Testis (tissue), 2 donors: ENCODE measurements at regions not wholly inside any gene's neighbourhood (a gene's known extent, or its start where the extent isn't known, plus 50 kb on each side); places are given as distances from the start of the nearest gene placed in this dataset.

Source experiments
- POLR2A ChIP-seq: fragments of 450-650 bp; IDR thresholded peaks from one replicate; pipeline ENCODE4 v1.6.1; 2017; ENCODE audit warnings: antibody characterized with exemption, mild to moderate bottlenecking, moderate library complexity
- TF ChIP-seq, protein P1 (sequence below), 3 experiments: fragments of 450-650 bp in 2 of 3; fragments of 200-600 bp in 1 of 3; sonication (generic) in 1 of 3; IDR thresholded peaks; one replicate each; pipeline ENCODE4 v1.5.1; 2016 to 2019; ENCODE audit warnings: antibody characterized with exemption in 3 of 3, mild to moderate bottlenecking in 2 of 3, moderate library complexity in 1 of 3

DNA sequence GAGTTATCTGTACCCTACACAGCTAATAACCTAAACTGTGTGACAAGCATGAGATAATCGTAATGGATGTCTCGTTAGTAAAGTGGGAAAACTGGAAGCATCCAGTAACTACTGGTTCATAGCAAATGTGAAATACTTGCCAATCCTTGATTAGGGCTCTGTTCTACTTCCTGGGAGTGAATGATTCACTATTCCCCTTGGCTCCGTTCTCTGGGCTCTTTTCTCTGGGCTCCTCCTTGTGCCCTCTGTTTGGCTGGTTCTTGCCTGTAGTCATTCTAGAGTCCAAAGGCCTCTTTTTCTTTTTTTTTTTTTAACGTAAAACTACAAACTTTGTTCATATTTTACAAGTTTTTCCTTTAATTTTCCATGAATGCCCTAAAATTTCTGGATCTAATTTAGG is 465.8 kb upstream of the PLXNA2 start:
- TF ChIP-seq, protein P1, sequence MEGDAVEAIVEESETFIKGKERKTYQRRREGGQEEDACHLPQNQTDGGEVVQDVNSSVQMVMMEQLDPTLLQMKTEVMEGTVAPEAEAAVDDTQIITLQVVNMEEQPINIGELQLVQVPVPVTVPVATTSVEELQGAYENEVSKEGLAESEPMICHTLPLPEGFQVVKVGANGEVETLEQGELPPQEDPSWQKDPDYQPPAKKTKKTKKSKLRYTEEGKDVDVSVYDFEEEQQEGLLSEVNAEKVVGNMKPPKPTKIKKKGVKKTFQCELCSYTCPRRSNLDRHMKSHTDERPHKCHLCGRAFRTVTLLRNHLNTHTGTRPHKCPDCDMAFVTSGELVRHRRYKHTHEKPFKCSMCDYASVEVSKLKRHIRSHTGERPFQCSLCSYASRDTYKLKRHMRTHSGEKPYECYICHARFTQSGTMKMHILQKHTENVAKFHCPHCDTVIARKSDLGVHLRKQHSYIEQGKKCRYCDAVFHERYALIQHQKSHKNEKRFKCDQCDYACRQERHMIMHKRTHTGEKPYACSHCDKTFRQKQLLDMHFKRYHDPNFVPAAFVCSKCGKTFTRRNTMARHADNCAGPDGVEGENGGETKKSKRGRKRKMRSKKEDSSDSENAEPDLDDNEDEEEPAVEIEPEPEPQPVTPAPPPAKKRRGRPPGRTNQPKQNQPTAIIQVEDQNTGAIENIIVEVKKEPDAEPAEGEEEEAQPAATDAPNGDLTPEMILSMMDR (IDR thresholded peaks at IDR 0.05), result no peak
- TF ChIP-seq POLR2A, result no peak
